ENCODE measurements at regions not wholly inside any gene's neighbourhood (a gene's known extent, or its start where the extent isn't known, plus 50 kb on each side); places are given as distances from the start of the nearest gene placed in this dataset.

DNA sequence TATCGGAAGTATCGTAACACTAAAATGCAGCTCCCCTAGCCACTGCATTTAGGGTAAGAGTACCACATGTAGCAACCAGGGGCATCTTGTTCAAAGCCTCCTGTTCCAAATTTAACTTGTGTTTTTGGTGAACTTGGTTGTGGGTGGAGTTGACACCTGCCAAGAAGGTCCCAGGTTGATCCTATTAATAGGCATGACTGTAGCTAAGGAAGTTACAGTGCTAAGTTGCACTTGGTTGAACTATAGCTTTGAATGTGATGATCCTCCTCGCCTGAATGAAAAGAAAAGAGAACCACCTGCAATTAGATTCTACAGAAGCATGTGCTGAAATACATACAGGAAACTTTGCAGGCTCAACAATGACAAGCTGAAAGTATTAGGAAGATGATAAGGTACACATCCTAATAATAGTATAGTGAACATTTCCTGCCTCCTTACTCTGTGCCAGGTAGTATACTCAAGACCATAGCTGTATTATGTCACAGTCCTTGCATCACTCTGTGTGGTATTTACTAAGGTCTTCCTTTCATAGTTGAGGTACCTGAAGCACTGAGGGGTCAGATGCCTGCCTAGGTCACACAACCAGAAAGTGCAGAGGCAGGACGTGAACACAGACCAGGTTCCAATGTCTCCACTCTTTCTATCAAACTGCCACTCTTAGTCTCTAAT is 64.5 kb upstream of the PIP5K1B start:
- peaks cover 12% of the 10 kb centered on the region for H3K4me1 Mint-ChIP-seq (ENCODE audit: low read depth, unreplicated experiment)
- no peak overlapping the region for H3K27ac Mint-ChIP-seq (ENCODE audit: unreplicated experiment)
- H3K27me3 Mint-ChIP-seq (ENCODE audit: unreplicated experiment): peaks cover 4% of the 10 kb centered on the region
- no peaks in the 10 kb centered on the region for H3K36me3 Mint-ChIP-seq (ENCODE audit: insufficient read depth, unreplicated experiment)
- DNase-seq: no peak
- BruUV-seq (replicated peaks): no TSS peak
- intact Hi-C loops (cut with micrococcal nuclease; ENCODE audit: unreplicated experiment): no loop called here
- no peaks in the 10 kb centered on the region for H3K9me3 Mint-ChIP-seq (ENCODE audit: low read depth, unreplicated experiment)
- CTCF ChIA-PET: no interaction called here
- H3K4me3 Mint-ChIP-seq (ENCODE audit: low read depth, unreplicated experiment): no peak overlapping the region
- TF ChIP-seq, protein P1, sequence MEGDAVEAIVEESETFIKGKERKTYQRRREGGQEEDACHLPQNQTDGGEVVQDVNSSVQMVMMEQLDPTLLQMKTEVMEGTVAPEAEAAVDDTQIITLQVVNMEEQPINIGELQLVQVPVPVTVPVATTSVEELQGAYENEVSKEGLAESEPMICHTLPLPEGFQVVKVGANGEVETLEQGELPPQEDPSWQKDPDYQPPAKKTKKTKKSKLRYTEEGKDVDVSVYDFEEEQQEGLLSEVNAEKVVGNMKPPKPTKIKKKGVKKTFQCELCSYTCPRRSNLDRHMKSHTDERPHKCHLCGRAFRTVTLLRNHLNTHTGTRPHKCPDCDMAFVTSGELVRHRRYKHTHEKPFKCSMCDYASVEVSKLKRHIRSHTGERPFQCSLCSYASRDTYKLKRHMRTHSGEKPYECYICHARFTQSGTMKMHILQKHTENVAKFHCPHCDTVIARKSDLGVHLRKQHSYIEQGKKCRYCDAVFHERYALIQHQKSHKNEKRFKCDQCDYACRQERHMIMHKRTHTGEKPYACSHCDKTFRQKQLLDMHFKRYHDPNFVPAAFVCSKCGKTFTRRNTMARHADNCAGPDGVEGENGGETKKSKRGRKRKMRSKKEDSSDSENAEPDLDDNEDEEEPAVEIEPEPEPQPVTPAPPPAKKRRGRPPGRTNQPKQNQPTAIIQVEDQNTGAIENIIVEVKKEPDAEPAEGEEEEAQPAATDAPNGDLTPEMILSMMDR (IDR thresholded peaks at IDR 0.05; ENCODE audit: unreplicated experiment): no peak

DNA sequence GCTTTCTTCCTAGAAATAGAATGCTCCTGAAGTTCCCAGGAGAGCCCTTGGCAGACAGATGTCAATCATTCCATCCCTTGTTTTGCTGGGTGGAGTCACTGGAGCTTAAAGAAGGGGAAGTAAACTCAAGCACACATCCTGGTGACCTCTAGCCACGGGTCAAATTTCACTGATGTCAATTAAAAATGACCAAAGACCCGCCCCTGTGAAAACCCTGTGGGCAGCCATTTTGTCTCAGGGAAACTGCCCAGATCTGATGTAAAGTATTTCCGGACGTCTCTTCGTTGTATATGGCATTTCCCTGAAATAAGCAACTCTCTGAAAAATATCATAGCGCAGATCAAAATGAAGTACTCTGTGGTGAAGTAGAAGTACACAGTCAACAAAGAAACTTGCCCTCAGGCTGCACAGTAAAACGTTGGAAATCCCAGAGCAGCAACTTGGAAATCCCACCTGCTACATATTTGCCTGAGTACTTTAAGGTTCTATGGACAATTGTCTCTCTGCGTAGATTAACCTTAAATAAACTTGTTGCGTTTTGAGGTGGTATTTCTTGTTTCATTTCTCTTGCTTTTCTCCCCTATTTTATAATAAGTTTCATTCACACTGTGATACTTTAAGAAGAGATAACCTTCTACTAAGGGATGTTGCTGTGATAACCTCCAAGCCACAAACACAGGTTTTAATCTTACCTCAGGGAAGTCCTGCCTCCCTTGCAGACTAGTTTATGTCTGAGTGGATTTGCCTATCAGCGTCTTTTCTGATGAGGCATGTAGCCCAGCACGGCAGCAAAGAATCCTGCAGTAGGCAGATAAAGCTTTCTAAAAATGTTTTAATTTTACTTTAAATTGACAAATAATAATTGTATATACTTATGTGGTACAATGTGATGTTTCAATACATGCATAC is 60.9 kb upstream of the PIP5K1B start:
- intact Hi-C loops (cut with micrococcal nuclease; ENCODE audit: unreplicated experiment): no loop called here

DNA sequence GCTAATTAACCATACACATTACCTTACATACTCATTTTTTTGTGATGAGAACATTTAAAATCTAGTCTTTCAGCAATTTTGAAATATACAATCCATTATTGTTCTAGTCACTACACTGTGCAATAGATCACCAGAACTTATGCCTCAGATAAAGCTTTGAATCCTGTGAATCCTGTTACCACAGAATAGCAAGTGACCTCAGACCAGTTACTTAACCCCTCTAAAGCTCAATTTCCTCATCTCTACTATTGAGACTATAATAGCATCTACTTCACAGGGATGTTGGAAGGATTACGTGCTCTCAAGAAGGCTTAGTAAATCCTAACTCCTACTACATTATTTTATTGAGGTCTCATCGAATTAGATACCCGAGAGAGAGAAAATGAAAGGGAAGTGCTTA is 60.2 kb upstream of the PIP5K1B start:
- CTCF ChIA-PET: interaction anchor here (0.6 kb wide), 1 partner anchor 454 kb away, joined by 7 read pairs; no protein-coding TSS in a partner anchor
- no peaks in the 10 kb centered on the region for H3K36me3 Mint-ChIP-seq (ENCODE audit: insufficient read depth, unreplicated experiment)
- H3K4me3 Mint-ChIP-seq (ENCODE audit: low read depth, unreplicated experiment): no peak overlapping the region
- peaks cover 16% of the 10 kb centered on the region for H3K27me3 Mint-ChIP-seq (ENCODE audit: unreplicated experiment)
- H3K9me3 Mint-ChIP-seq (ENCODE audit: low read depth, unreplicated experiment): no peaks in the 10 kb centered on the region
- DNase-seq: no peak
- H3K4me1 Mint-ChIP-seq (ENCODE audit: low read depth, unreplicated experiment): no peaks in the 10 kb centered on the region
- no TSS peak for BruUV-seq (replicated peaks)
- TF ChIP-seq, protein P1 (IDR thresholded peaks at IDR 0.05; ENCODE audit: unreplicated experiment): no peak
- no peak overlapping the region for H3K27ac Mint-ChIP-seq (ENCODE audit: unreplicated experiment)
- intact Hi-C loops (cut with micrococcal nuclease; ENCODE audit: unreplicated experiment): no loop called here

More for the DNA sequence above, 60.9 kb upstream of the PIP5K1B start:
- no peaks in the 10 kb centered on the region for H3K9me3 Mint-ChIP-seq (ENCODE audit: low read depth, unreplicated experiment)
- peaks cover 16% of the 10 kb centered on the region for H3K27me3 Mint-ChIP-seq (ENCODE audit: unreplicated experiment)
- CTCF ChIA-PET: interaction anchor here (0.6 kb wide), 1 partner anchor 454 kb away, joined by 7 read pairs; no protein-coding TSS in a partner anchor
- TF ChIP-seq, protein P1 (IDR thresholded peaks at IDR 0.05; ENCODE audit: unreplicated experiment): no peak
- no peak overlapping the region for H3K4me3 Mint-ChIP-seq (ENCODE audit: low read depth, unreplicated experiment)
- no peak overlapping the region for H3K27ac Mint-ChIP-seq (ENCODE audit: unreplicated experiment)
- no peaks in the 10 kb centered on the region for H3K4me1 Mint-ChIP-seq (ENCODE audit: low read depth, unreplicated experiment)
- DNase-seq: no peak
- BruUV-seq (replicated peaks): no TSS peak
- no peaks in the 10 kb centered on the region for H3K36me3 Mint-ChIP-seq (ENCODE audit: insufficient read depth, unreplicated experiment)

DNA sequence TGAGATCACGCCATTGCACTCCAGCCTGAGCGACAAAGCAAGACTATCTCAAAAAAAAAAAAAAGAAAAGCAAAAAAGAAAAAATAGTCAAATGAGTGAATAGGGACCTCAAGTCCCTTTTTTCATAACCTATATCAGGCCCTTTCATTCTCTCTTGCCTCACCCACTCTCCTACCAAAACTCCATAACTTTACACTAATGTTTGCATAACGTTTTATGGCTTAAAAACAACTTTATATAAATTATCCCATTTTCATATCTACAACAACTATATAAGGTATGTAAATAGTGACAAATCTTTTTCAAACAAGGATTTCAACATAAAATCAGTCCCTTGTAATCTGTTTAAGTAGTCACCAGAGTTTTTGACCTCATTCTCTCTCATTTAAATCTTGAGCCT is 56.9 kb upstream of the PIP5K1B start:
- no peak for DNase-seq
- Mint-ChIP-seq H3K4me1 (ENCODE audit: low read depth, unreplicated experiment) (no peaks in the 10 kb centered on the region), H3K36me3 (ENCODE audit: insufficient read depth, unreplicated experiment) (no peaks in the 10 kb centered on the region), H3K4me3 (ENCODE audit: low read depth, unreplicated experiment) (no peak overlapping the region), H3K27me3 (ENCODE audit: unreplicated experiment) (peaks cover 16% of the 10 kb centered on the region), H3K9me3 (ENCODE audit: low read depth, unreplicated experiment) (no peaks in the 10 kb centered on the region), H3K27ac (ENCODE audit: unreplicated experiment) (no peak overlapping the region)
- intact Hi-C loops (cut with micrococcal nuclease; ENCODE audit: unreplicated experiment): no loop called here
- no TSS peak for BruUV-seq (replicated peaks)
- TF ChIP-seq, protein P1 (IDR thresholded peaks at IDR 0.05; ENCODE audit: unreplicated experiment): no peak
- CTCF ChIA-PET: no interaction called here

Measured in Calu3 (cell line).